HCEC 1CT (cell line): ENCODE measurements at regions not wholly inside any gene's neighbourhood (a gene's known extent, or its start where the extent isn't known, plus 50 kb on each side); places are given as distances from the start of the nearest gene placed in this dataset.

ENCODE experiments used
- DNase-seq: peaks from one replicate; pipeline ENCODE4 v3.0.0-alpha.2; 2017

DNA sequence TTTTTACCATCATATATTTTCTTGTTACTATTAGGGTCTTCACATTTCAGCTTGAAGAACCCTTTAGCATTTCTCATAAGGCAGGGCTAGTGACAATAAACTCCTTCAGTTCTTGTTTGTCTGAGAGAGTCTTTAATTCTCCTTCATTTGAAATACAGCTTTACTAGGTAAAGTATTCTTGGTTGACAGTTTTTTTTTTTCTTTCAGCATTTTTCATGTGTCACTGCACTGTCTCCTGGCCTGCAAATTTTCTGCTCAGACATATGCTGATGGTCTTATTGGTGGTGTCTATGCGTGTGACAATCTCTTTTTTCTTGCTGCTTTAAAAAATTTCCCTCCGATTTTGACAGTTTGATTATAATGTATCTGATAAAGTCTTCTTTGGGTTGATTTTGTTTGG, 399.9 kb downstream of the SH3GL2 start:
- DNase-seq: no peak

DNA sequence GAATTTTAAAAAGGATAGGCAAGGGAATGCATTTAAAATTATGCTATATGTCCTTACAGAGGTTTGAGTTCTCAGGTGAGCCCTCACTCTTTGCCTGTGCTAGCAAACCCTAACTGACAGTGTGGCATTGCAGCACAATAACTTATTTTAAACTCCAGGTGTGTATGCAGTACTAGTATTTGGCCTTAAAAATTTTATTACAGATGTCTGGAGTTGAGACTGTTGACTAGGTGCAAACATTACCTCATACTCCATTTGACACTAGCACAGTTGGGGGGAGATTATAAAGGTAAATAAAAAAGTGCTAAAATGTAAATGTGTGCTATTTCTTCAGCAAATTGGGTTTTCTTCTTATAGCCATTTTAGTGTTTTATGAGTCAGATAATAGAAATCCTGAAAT, 407.7 kb downstream of the SH3GL2 start:
- no peak for DNase-seq

DNA sequence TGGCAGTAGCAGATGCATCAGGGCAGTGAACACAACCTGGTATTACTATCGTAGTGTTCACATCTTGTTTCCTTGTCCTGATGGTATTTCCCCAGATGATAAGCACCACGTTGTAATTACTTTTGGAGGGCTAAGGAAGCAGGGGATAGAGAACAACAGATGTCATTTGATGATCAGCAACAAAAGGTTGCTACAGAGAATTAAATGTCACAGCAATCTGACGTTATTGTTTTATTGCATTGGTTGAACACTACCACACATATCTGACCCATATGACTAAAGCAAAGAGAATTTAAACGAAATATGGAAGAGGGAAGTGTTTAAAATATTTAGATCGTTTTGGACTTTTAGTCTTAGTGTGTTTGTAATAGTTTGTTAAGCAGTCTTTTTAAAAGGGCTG, 408.3 kb downstream of the SH3GL2 start:
- no peak for DNase-seq

DNA sequence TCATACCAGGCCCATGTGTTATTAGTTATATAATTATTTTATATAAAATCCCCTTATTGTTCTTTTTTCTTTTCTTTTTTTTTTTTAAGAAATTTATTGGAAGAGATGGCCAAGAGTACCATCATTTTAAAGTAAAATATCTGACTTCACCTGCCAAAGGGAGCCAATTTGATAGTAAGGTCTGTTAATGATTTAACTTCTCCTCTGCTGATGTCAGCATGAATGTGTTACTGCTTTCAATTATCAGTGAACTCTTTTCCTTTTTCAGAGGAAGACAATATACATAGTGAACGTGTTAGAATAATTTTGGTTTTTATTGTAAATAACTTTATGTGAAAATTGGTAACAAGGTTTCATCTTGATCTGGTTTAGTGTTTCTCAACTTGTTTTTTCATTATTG, 409.6 kb downstream of the SH3GL2 start:
- DNase-seq: no peak

DNA sequence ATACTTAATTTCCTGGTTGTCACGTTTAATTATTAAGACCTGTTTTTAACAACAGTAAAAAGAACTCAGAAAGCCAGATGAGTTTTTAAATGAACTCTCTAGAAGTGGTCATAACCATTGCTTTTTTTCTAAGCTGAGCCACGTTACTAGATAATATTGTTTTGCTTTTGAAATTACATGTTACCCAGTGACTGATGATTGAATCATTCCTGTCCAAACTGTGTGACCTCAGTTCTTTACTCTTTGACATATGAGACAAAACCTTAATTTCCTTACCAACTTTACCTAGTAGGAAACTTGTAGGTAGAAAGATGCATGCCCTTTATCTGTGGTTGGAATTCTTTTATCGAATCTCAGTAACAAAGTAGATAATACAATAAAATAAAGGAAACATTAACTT, 411.7 kb downstream of the SH3GL2 start:
- no peak for DNase-seq

DNA sequence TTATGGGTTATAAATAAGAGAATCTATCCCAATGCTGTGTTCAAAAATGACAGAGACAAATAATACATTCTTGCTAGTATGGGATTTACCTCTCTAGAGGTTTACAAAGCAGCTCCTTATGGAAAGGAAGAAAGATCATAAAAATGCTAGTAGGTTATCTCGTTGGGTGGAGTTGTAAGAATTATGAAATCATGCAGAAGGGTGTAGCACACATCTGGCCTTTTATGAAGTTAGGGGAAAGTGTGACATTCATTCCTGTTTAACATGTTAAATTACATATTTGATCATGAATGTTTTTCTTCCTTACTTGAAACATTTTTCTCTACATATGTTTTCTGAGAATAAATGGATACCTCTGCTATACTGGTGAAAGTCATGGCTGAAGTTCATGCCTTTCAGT, 414.2 kb downstream of the SH3GL2 start:
- DNase-seq: no peak

DNA sequence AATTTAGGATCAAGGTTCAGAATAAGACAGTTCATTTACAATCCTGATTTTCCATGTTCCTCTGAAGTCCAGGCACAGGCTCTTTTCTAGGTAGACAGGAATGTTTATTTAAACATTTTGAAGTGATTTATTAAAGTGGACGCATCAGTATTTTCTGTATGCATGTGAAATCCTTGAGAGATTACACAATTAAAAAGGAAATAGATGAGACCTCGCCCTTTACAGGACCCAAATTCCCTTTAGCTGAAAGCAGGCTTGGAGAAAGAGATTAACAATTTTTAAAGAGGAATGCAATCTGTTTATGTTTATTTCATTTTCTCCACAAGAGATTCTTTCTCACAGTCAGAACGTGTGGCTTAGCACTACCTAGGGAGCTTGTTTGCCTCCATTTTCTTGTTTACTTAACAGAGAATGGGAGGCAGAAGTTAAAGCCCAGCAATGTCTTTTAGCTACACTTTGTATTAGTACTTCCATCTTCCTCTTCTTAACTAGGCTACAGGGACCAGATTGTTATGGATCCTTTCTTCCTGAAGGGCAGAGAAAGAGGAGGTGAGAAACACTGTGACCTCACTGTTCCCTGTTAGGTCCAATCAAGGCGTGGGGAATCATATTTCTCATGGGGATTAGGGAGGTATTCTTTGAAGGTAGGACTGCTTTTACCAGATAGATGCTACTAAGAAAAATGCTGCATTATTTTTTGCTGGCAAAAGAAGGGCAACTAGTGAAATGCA, 416.0 kb downstream of the SH3GL2 start:
- no peak for DNase-seq

DNA sequence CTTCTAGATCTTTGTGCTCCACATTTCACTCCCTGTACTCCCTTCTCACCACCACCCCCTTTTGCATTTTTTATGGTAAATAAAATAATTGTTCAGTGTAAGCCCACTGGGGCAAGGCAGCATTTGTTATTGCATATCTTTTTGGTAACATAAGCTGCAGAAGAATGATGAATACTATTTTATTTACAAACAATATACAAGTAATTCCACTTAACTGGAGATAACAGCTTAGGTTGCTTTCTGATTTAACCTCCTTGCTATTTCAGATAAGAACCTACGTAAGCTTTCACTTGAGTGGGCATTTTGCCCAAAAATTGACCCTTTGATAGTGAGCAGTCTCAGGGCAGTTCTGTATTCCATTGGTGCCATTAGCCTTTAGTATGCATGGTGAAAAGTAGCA, 417.9 kb downstream of the SH3GL2 start:
- DNase-seq: no peak

DNA sequence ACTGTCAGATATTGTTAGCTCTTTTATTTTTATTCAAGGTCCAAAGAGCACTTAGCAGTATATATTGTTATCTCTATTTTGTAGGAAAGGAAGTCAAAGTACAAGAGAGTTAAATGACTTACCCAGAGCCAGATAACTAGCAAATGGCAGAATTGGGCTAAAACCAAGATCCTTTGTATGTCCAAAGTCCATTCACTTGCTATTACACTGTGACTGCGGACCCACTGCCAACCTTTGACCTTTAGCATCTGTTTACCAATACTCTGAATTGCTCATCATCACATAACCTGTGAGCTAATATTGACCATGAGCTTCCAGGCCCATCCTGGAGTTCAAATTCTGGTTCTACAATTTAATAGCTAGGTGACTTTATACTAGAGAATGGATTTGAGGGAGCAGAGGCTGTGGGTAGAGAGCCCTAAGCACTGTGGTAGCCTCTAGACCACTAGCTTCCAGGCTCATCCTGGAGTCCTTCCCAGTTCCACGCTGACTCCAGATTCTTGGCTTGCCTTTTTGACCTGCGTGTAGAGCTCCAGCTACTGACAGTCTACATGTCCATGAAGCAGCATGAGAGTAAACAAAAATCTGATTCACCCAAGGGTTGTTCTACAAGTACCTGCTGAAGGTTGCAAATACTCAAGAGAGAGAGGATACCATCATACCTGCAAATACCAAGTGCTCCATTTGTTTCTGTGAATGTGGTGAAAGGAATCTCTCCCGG, 424.0 kb downstream of the SH3GL2 start:
- no peak for DNase-seq

DNA sequence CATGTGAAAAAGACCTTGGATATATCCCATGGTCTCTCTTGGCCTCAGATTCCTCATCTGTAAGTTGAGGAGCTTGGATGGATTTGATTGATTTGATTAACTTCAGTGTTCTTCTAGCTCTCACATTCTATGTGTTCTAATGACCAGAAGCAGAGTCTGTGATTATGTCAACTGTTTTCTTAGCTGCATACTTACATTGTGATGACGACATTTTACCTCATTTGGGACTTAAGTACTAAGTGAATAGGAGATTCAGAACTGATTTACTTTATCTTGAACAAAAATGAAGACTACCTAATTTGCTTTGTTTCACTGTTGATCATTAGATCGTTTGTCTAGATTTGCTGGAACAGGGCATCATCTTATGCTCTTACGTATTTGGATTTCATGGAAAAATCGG, 427.7 kb downstream of the SH3GL2 start:
- no peak for DNase-seq

DNA sequence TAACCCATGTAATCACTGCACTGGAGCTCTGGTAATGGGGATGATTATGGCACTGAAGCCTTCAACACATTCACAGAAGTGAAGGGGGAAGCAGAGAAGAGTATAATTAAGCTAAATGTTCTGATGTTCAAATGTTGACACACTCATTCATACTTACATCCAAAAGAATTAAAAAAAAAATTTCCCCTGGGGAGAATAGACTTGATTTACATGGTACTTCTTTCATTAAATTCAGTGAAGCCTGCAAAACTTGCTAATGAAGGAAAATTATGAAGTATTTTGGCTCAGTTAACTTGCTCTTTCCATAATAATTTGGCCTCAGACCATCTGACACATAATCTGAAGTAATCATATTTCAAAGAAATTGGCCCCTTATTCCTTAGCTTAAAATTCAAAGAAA, 428.8 kb downstream of the SH3GL2 start:
- DNase-seq: no peak

DNA sequence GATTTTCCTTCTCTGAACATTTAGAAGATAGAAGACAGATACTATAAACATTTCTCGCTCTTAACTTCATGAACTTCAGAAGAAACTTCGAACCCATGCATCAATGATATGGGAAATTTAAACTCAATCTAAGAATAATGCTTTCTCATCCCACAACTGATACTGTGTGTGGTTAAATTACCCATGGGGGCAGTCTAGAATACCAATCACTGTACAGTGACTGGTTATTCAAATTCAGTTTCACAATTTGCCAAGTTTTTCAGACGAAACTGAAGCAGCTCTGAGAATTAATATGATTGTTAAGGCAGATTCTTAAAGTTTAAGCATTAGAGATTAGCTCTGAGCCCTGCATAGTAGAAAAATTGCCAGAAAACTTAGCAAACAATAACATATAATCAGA, 431.0 kb downstream of the SH3GL2 start:
- no peak for DNase-seq

DNA sequence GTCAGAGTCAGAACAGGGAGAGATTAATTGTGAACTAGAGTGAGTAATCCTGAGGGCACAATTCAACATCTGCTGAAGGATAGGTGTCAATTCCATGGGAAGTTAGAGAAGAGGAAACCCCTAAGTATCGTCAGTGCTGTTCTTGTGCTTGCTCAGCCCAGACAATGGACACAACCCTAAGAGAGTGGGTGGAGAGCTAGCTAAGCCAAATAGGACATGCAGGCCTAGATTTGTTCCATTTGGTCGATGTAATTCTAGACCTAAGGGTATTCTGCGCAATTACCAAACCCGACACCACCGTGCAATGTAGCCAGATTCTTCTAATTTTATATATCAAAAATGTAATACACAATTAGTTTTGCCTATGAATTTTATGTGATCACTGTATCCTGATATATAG, 431.6 kb downstream of the SH3GL2 start:
- no peak for DNase-seq

DNA sequence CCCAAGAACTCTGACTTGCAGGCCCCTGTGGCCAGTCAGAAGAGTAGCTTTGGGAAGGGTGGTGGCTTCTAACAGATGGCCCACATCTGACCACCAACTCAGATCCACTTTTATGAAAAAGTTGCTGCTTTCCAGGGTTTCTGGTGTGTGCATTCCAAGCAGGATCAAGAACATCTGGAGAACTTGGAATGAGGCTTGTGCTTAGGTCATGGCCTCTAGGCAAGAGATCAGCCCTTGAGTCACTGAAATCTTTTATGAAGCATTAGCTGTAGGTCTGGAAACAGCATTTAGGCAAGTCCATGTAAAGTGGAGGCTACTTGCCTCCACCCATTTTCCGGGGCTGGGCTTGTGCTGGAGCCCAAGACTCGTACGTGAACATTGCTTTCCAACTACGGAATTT, 433.3 kb downstream of the SH3GL2 start:
- no peak for DNase-seq

DNA sequence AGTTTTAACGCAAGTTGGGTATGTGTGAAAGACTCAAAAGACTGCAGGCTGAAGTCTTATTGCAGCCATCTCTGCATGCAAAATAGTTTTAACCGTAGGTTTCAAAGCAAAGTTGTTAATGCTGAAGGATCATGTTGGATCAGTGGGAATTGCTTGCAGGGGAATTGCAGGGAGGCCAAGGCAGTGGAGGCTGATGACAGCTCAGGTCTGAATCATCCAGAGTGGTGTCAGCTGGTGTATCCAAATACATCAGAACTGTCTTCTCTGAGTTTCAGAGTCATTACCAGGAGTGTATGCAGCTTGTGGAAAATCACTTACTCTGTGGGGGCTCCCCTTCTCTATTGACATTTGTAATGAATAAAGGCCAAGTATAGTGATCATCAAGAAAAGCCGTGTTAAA, 435.7 kb downstream of the SH3GL2 start:
- peak; percentile 29 for DNase-seq

DNA sequence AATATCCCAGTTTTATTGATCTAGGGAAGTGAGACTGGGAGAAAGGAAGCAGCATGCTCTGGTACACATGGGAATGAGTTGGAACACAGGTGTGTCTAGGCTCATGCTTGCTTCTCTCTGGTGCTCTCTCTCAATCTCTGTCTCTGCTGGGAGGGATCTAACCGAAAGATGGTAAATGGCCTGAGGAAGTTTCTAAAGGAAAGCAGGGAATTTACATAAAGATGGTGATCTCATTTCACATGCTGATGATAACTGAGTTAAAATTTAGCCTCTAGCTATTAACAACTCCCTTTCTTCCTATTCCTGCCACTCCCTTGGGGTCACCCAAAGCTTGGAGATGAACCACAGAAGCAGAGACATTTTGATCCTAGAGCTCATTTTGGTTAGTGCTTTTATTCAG, 436.2 kb downstream of the SH3GL2 start:
- no peak for DNase-seq

DNA sequence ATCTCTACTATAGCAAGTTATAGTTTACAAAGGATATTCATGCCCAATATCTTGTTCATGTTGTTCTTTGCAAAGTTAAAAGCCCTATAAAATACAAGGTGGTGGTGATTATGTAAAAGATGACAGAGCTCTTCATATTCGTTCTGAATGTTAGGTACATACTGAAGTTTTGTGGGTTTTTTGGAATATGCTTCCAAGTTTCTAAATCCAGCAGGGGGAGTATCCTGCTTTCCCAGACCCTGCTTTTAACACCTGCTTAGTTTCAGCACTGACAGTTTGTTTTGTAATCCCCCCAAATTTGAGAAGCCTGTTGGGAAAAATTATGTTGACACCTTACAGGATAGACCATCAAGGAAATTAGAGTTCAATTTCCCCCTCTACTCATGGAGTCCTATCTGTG, 438.3 kb downstream of the SH3GL2 start:
- DNase-seq: no peak

DNA sequence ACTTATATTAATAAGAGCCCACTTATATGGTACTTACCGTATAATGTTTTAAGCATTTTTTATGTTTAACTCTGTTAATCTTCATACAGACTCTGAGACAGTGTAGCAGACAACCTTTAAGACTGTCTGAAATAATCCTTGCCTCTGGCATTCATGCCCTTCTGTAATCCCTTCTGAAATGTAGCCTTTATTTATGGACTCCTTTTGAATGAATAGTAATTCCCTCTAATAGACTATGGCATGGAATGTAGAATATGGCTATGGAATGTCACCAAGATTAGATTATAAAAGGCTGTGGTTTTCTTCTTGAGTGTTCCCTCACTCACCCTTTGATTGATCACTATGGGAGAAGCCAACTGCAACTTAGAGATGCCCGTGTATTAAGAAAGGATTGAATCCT, 439.4 kb downstream of the SH3GL2 start:
- DNase-seq: no peak

DNA sequence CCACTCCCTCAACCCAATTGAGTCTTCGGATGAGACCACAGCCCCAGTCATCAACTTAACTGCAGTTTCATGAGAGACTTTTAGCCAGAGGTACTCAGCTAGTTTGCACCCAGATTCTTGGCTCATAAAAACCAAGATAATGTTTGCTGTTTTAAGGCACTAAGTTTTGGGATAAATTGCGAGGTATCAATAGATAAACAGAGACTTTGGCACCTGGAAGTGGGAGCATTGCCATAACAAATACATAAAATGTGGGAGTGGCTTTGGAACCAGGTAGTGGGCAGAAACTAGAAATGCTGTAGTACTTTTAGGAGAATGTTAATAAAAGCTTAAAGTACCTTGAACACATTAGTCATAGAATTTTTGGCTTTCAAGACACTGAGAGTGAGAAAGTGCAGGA, 439.8 kb downstream of the SH3GL2 start:
- no peak for DNase-seq

DNA sequence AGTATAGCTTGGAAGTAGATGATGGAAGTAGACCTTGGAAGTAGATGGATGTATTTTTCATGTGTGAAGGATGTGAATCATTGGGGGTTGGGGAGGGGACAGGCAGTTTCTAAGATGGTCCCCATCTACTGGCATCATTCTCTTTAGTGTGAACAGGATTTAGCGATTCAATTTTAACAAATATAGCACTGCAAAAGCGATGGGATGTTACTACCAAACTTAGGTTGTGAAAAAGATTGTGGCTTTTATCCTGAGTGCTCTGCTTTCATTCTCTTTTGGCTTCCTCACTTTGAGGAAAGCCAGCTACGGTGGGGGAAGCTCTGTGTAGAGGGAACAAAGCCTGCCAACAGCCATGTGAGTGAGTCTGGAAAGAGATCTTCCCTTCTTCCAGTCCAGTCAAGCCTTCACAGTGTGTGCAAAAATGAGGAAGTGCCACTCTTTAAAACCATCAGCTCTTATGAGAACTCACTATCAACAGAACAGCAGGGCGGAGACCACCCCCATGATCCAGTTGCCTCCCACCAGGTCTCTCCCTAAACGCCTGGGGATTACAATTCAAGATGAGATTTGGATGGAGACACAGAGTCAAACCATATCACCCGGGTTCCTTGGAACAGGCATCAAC, 441.4 kb downstream of the SH3GL2 start:
- DNase-seq: no peak

DNA sequence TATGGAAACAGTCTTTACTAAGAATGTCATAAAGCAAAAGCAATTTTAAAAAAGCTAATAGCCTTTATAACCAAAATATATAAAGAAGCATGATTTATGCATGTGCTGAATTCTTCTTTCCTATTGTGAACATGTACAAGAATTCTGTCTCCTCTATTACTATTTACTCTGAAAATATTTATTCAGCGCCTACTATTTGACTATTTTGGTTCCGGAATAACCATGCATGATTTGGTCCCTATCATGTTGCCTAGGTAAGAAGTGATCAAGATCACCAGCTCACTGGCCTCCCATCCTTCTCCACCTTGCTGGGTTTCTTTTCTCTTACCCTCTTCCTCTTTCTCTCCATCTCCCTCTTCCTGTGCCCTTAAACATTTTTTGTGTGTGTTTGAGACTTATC, 443.8 kb downstream of the SH3GL2 start:
- no peak for DNase-seq

DNA sequence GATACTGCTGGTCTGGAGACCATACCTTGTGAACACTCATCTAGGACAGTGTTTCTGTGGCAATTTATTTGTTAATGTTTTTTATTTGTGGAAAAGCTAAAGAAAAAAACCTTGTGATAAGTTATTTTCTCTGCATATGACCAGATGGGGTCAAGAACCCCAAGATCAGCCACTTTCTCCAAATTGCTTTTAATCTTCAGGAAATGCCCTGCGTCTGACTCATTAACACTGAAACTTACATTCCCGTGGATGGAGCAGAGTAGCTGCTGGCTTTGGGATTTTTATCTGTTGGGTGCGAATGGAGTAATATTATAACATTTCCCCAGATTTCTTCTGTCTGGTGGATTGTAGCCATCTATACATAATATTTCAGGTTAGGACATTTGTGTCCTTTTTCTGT, 444.5 kb downstream of the SH3GL2 start:
- DNase-seq: peak; percentile 8

DNA sequence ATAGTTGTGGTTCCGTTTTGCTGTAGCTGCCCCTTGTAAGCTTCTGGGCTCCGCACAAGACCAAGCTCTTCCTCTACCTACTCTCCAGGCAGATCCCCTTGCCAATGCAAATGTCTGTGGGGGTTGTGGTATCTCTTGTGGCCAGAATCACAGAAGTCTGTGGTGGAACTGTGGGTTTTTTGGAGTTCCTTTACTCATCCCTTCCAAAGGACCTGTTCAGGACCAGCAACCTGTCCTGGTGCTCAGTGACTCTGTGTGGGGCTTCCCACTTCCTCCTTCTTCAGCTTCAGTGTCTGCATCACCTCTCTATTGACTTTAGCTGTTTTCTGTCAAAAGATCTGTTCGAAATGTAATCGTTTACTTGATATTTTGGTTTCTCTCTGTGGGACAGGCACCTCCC, 441.3 kb upstream of the ADAMTSL1 start:
- DNase-seq: no peak

DNA sequence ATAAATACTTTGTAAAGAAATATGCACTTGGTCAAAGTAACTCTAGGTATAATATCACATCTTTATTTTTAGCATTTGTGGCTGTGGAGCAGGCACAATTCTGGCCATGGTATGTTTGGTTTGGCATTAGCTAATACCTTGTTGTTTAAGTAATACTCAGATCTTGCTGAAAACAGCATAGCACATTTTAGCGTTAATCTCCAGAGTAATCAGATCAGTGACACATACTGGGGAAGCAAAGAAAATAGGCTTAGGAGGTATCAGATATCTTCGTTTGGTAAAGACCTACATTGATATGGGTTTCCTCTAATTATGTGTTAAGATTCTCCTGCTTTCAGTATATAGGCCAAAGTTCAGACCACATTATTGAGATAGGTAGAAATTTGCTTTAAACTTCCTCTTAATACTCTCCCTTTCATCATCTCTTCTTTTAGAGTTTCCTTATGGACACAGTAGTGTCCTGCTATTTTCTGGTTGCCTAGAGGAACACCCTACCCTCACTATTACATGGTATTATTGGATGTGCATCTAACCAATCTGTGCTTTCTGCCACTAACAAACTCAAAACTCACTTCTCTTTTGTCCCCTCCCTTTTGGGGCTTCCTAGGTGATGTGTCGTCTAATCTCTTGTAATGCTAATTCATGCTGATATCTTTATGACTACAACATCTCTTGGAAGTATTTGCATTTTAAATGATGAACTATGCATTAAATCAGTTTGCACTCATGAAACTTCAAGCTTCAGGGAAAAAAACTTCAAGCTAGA, 437.3 kb upstream of the ADAMTSL1 start:
- no peak for DNase-seq
